Hepatocyte (in vitro differentiated cells): ENCODE measurements at regions not wholly inside any gene's neighbourhood (a gene's known extent, or its start where the extent isn't known, plus 50 kb on each side); places are given as distances from the start of the nearest gene placed in this dataset.

Experiments used
- EZH2 ChIP-seq: fragments of 200-600 bp; sonication (generic); IDR thresholded peaks from 2 replicates; pipeline ENCODE4 v1.6.1; 2016; ENCODE audit warnings: antibody characterized with exemption, mild to moderate bottlenecking, borderline replicate concordance
- EZH2phosphoT487 ChIP-seq: fragments of 200-600 bp; sonication (generic); IDR thresholded peaks from one replicate; pipeline ENCODE4 v1.6.1; 2018; ENCODE audit warnings: antibody characterized with exemption, mild to moderate bottlenecking, low read depth, moderate library complexity; ENCODE audit not compliant: unreplicated experiment, severe bottlenecking
- TF ChIP-seq, protein P1 (sequence below): fragments of 200-600 bp; sonication (generic); IDR thresholded peaks from 2 replicates; pipeline ENCODE4 v1.5.1; 2016; ENCODE audit warnings: antibody characterized with exemption, mild to moderate bottlenecking; ENCODE audit not compliant: poor library complexity

DNA sequence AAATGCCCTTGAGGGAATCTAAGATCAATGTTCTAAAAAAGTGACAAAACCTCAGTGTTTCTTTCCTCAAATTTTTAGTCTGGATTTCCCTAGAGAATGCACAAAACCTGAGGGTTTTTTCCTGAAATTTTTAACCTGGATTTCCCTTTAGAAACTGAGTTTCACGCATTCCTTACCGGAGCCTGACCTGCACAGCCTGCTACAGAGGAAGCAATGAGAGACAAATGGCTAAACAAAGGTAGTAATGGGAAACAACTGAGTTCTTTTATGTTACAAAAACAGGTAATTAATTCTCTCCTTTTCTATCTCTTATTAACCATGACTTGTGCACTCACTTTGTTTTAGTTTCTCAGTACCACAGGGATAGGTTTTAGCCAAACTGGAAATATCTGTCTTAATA, 281.7 kb upstream of the NT5E start:
- TF ChIP-seq EZH2: no peak
- TF ChIP-seq, protein P1, sequence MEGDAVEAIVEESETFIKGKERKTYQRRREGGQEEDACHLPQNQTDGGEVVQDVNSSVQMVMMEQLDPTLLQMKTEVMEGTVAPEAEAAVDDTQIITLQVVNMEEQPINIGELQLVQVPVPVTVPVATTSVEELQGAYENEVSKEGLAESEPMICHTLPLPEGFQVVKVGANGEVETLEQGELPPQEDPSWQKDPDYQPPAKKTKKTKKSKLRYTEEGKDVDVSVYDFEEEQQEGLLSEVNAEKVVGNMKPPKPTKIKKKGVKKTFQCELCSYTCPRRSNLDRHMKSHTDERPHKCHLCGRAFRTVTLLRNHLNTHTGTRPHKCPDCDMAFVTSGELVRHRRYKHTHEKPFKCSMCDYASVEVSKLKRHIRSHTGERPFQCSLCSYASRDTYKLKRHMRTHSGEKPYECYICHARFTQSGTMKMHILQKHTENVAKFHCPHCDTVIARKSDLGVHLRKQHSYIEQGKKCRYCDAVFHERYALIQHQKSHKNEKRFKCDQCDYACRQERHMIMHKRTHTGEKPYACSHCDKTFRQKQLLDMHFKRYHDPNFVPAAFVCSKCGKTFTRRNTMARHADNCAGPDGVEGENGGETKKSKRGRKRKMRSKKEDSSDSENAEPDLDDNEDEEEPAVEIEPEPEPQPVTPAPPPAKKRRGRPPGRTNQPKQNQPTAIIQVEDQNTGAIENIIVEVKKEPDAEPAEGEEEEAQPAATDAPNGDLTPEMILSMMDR: no peak
- no peak for TF ChIP-seq EZH2phosphoT487
